ENCODE measurements at regions not wholly inside any gene's neighbourhood (a gene's known extent, or its start where the extent isn't known, plus 50 kb on each side); places are given as distances from the start of the nearest gene placed in this dataset.

DNA sequence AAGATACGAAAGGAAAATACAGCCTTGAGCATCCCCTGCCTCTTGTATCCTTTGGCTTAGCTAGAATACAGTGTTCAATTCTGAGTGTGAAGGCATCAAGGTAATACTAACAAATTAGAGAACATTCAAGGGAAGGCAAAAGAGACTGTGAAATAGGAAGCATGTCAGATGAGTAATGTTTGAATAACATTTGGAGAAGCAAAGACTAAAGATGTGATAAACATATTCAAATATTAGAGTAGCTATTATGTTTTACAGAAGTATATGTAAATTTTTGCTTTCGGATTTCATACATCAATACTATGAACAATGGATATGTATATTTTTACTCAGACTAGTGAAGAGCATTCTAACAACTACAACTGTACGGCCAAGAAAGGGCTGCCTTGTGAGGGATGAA lies 161.7 kb upstream of the FN1 start:
- TF ChIP-seq ATRX (CRISPR knock-in tag; IDR thresholded peaks at IDR 0.05; ENCODE audit: borderline replicate concordance) = no peak
- no peak for TF ChIP-seq ZZZ3 (CRISPR knock-in tag; IDR thresholded peaks at IDR 0.05; ENCODE audit: borderline replicate concordance)
- TF ChIP-seq ZNF441 (CRISPR knock-in tag; IDR thresholded peaks at IDR 0.05; ENCODE audit: borderline replicate concordance) = no peak
- TF ChIP-seq KLF9 (CRISPR knock-in tag; IDR thresholded peaks at IDR 0.05; ENCODE audit: low read depth) = no peak
- TF ChIP-seq, protein P1, sequence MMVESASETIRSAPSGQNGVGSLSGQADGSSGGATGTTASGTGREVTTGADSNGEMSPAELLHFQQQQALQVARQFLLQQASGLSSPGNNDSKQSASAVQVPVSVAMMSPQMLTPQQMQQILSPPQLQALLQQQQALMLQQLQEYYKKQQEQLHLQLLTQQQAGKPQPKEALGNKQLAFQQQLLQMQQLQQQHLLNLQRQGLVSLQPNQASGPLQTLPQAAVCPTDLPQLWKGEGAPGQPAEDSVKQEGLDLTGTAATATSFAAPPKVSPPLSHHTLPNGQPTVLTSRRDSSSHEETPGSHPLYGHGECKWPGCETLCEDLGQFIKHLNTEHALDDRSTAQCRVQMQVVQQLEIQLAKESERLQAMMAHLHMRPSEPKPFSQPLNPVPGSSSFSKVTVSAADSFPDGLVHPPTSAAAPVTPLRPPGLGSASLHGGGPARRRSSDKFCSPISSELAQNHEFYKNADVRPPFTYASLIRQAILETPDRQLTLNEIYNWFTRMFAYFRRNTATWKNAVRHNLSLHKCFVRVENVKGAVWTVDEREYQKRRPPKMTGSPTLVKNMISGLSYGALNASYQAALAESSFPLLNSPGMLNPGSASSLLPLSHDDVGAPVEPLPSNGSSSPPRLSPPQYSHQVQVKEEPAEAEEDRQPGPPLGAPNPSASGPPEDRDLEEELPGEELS (CRISPR knock-in tag; IDR thresholded peaks at IDR 0.05) = no peak
- no peak for TF ChIP-seq FOSL2 (CRISPR knock-in tag; IDR thresholded peaks at IDR 0.05)
- TF ChIP-seq ZFX (CRISPR knock-in tag; IDR thresholded peaks at IDR 0.05; ENCODE audit: low read depth) = no peak
- TF ChIP-seq ARHGAP35 (CRISPR knock-in tag; IDR thresholded peaks at IDR 0.05; ENCODE audit: borderline replicate concordance) = no peak
- no peak for TF ChIP-seq ZNF678 (CRISPR knock-in tag; IDR thresholded peaks at IDR 0.05)
- TF ChIP-seq ZNF766 (CRISPR knock-in tag; IDR thresholded peaks at IDR 0.05; ENCODE audit: borderline replicate concordance) = no peak
- no peak for TF ChIP-seq IKZF4 (CRISPR knock-in tag; IDR thresholded peaks at IDR 0.05; ENCODE audit: borderline replicate concordance, low read depth, not compliant biosample characterization)
- no peak for TF ChIP-seq REPIN1 (CRISPR knock-in tag; IDR thresholded peaks at IDR 0.05; ENCODE audit: borderline replicate concordance, low read depth)
- no peak for TF ChIP-seq CREB1 (IDR thresholded peaks at IDR 0.05)
- TF ChIP-seq CREB1 (CRISPR knock-in tag; IDR thresholded peaks at IDR 0.05) = no peak
- TF ChIP-seq SYNCRIP (IDR thresholded peaks at IDR 0.05; ENCODE audit: insufficient read depth, low read depth, low read length) = no peak
- TF ChIP-seq TSC22D2 (CRISPR knock-in tag; IDR thresholded peaks at IDR 0.05; ENCODE audit: borderline replicate concordance) = no peak
- TF ChIP-seq ZNF431 (CRISPR knock-in tag; IDR thresholded peaks at IDR 0.05; ENCODE audit: borderline replicate concordance, low read depth) = no peak
- TF ChIP-seq MIER2 (CRISPR knock-in tag; IDR thresholded peaks at IDR 0.05) = no peak
- no peak for TF ChIP-seq SNRNP70 (IDR thresholded peaks at IDR 0.05; ENCODE audit: low read depth, low read length)
- H3K27me3 ChIP-seq (ENCODE audit: control insufficient read depth in 1 of 2, insufficient read depth in 2 of 2, low read length in 2 of 2) = no peaks in the 10 kb centered on the region
- no peaks in the 10 kb centered on the region for H3K36me3 ChIP-seq (replicated peaks in 1 of 2; ENCODE audit: control insufficient read depth in 1 of 2, insufficient read depth in 2 of 2, low read length in 2 of 2)
- in situ Hi-C loops (cut with HindIII; ENCODE audit: extremely low pct_ligation_motif_present, low pct_unique_long_range_greater_than_20kb) = no loop called here
- no peaks in the 10 kb centered on the region for H3K4me1 ChIP-seq (ENCODE audit: insufficient read depth, low read length)
- no peak overlapping the region for H3K9ac ChIP-seq (ENCODE audit: insufficient read depth, low read depth, low read length)
- no peak for ATAC-seq
- ChIA-PET CTCF (ENCODE audit: low intra/inter-chr PET ratio, low total read pairs) (no interaction called here), POLR2A (no interaction called here)
- DNase-seq (ENCODE audit: low spot score) = no peak
- no peaks in the 10 kb centered on the region for H3K79me2 ChIP-seq (ENCODE audit: insufficient read depth, low read length)
- intact Hi-C loops (cut with micrococcal nuclease; ENCODE audit: unreplicated experiment) = no loop called here
- H3K4me3 ChIP-seq (replicated peaks in 1 of 3; ENCODE audit: insufficient read depth in 1 of 3, low read depth in 2 of 3, low read length in 3 of 3) = no peak overlapping the region
- H3K9me3 ChIP-seq (ENCODE audit: low read length) = no peaks in the 10 kb centered on the region
- H4K20me1 ChIP-seq (ENCODE audit: insufficient read depth, low read length) = no peaks in the 10 kb centered on the region
- no peak overlapping the region for H3K4me2 ChIP-seq (ENCODE audit: low read depth, low read length)
- no peak overlapping the region for H3K27ac ChIP-seq (ENCODE audit: extremely low read length, insufficient read depth, low read length)
- no TSS peak for BruUV-seq (replicated peaks)
- FAIRE-seq = no peak
- H2AFZ ChIP-seq (ENCODE audit: low read length) = no peak overlapping the region
- 98% methylated on average over 3 of the region's 3 CpGs for WGBS (ENCODE audit: low lambda C conversion rate)

All from HepG2 (cell line).